Activated naive CD4-positive, alpha-beta T cell treated with anti-CD3 and anti-CD28 coated beads, Interleukin-2, amount 50 U/mL, for 24 hours (primary cell): ENCODE measurements at regions not wholly inside any gene's neighbourhood (a gene's known extent, or its start where the extent isn't known, plus 50 kb on each side); places are given as distances from the start of the nearest gene placed in this dataset.
"Not testable (repeated sequence)": the region's sequence is repeated elsewhere in the genome, so short reads cannot be mapped to it uniquely, and the experiment has no call there.

Source experiments
- H3K27ac Mint-ChIP-seq: one replicate; pipeline ENCODE4 v1.8.0; 2021; ENCODE audit warnings: mild to moderate bottlenecking, mixed read lengths
- H3K27me3 Mint-ChIP-seq: one replicate; pipeline ENCODE4 v1.8.0; 2021; ENCODE audit warnings: mixed read lengths
- H3K36me3 Mint-ChIP-seq: one replicate; pipeline ENCODE4 v1.8.0; 2021; ENCODE audit warnings: mixed read lengths
- H3K4me1 Mint-ChIP-seq: one replicate; pipeline ENCODE4 v1.8.0; 2021; ENCODE audit warnings: mixed read lengths
- H3K4me3 Mint-ChIP-seq: one replicate; pipeline ENCODE4 v1.8.0; 2021; ENCODE audit warnings: mild to moderate bottlenecking, mixed read lengths
- H3K9me3 Mint-ChIP-seq: one replicate; pipeline ENCODE4 v1.8.0; 2021; ENCODE audit warnings: mixed read lengths

- not testable (repeated sequence) for H3K4me1 Mint-ChIP-seq, H3K27me3 Mint-ChIP-seq, H3K27ac Mint-ChIP-seq, H3K36me3 Mint-ChIP-seq, H3K4me3 Mint-ChIP-seq, H3K9me3 Mint-ChIP-seq
These were observed 103.3 kb upstream of the LYPLAL1 start for GRCh38 chr1:219070395-219070794.

- Mint-ChIP-seq H3K36me3 (no peaks in the 10 kb centered on the region), H3K27me3 (no peaks in the 10 kb centered on the region), H3K27ac (no peak overlapping the region), H3K4me3 (no peak overlapping the region), H3K9me3 (peaks cover 4% of the 10 kb centered on the region), H3K4me1 (no peaks in the 10 kb centered on the region)
These were observed 102.5 kb upstream of the LYPLAL1 start for GRCh38 chr1:219071209-219071608.

- no peak overlapping the region for H3K4me3 Mint-ChIP-seq
- no peak overlapping the region for H3K27ac Mint-ChIP-seq
- no peaks in the 10 kb centered on the region for H3K36me3 Mint-ChIP-seq
- H3K27me3 Mint-ChIP-seq, result no peaks in the 10 kb centered on the region
- H3K4me1 Mint-ChIP-seq, result no peaks in the 10 kb centered on the region
- peaks cover 4% of the 10 kb centered on the region for H3K9me3 Mint-ChIP-seq
These were observed 101.3 kb upstream of the LYPLAL1 start for GRCh38 chr1:219072329-219072728.

- no peak overlapping the region for H3K4me3 Mint-ChIP-seq
- no peaks in the 10 kb centered on the region for H3K27me3 Mint-ChIP-seq
- H3K9me3 Mint-ChIP-seq, result peaks cover 4% of the 10 kb centered on the region
- no peaks in the 10 kb centered on the region for H3K4me1 Mint-ChIP-seq
- no peak overlapping the region for H3K27ac Mint-ChIP-seq
- H3K36me3 Mint-ChIP-seq, result no peaks in the 10 kb centered on the region
These were observed 99.5 kb upstream of the LYPLAL1 start for GRCh38 chr1:219074084-219074728.

GRCh38 chr1:219075121-219075879, 98.4 kb upstream of the LYPLAL1 start:
- Mint-ChIP-seq H3K36me3 (no peaks in the 10 kb centered on the region), H3K4me3 (no peak overlapping the region), H3K4me1 (no peaks in the 10 kb centered on the region), H3K27me3 (no peaks in the 10 kb centered on the region), H3K27ac (no peak overlapping the region), H3K9me3 (peaks cover 4% of the 10 kb centered on the region)

- no peaks in the 10 kb centered on the region for H3K4me1 Mint-ChIP-seq
- H3K27ac Mint-ChIP-seq, result no peak overlapping the region
- no peaks in the 10 kb centered on the region for H3K27me3 Mint-ChIP-seq
- H3K9me3 Mint-ChIP-seq, result peaks cover 4% of the 10 kb centered on the region
- no peak overlapping the region for H3K4me3 Mint-ChIP-seq
- H3K36me3 Mint-ChIP-seq, result no peaks in the 10 kb centered on the region
These were observed 97.2 kb upstream of the LYPLAL1 start for GRCh38 chr1:219076326-219076937.

- H3K4me3 Mint-ChIP-seq, H3K36me3 Mint-ChIP-seq, H3K27me3 Mint-ChIP-seq, H3K4me1 Mint-ChIP-seq, H3K9me3 Mint-ChIP-seq, H3K27ac Mint-ChIP-seq: not testable (repeated sequence)
These were observed 95.9 kb upstream of the LYPLAL1 start for GRCh38 chr1:219077767-219078166.

- H3K4me1 Mint-ChIP-seq, result no peaks in the 10 kb centered on the region
- no peak overlapping the region for H3K4me3 Mint-ChIP-seq
- H3K27ac Mint-ChIP-seq, result no peak overlapping the region
- no peaks in the 10 kb centered on the region for H3K36me3 Mint-ChIP-seq
- H3K9me3 Mint-ChIP-seq, result no peaks in the 10 kb centered on the region
- H3K27me3 Mint-ChIP-seq, result peaks cover 1% of the 10 kb centered on the region
These were observed 91.4 kb upstream of the LYPLAL1 start for GRCh38 chr1:219081943-219082925.

GRCh38 chr1:219083631-219084030, 90.0 kb upstream of the LYPLAL1 start:
- Mint-ChIP-seq H3K9me3 (no peaks in the 10 kb centered on the region), H3K27ac (no peak overlapping the region), H3K36me3 (no peaks in the 10 kb centered on the region), H3K4me3 (no peak overlapping the region), H3K4me1 (no peaks in the 10 kb centered on the region), H3K27me3 (peaks cover 1% of the 10 kb centered on the region)

GRCh38 chr1:219085082-219085481, 88.6 kb upstream of the LYPLAL1 start:
- Mint-ChIP-seq H3K4me3 (no peak overlapping the region), H3K27ac (no peak overlapping the region), H3K27me3 (peaks cover 1% of the 10 kb centered on the region), H3K36me3 (no peaks in the 10 kb centered on the region), H3K9me3 (peaks cover 2% of the 10 kb centered on the region), H3K4me1 (no peaks in the 10 kb centered on the region)

GRCh38 chr1:219085988-219086387, 87.7 kb upstream of the LYPLAL1 start:
- H3K9me3 Mint-ChIP-seq, result peaks cover 6% of the 10 kb centered on the region
- no peak overlapping the region for H3K27ac Mint-ChIP-seq
- no peaks in the 10 kb centered on the region for H3K4me1 Mint-ChIP-seq
- no peak overlapping the region for H3K4me3 Mint-ChIP-seq
- H3K27me3 Mint-ChIP-seq, result peaks cover 3% of the 10 kb centered on the region
- no peaks in the 10 kb centered on the region for H3K36me3 Mint-ChIP-seq

- no peak overlapping the region for H3K4me3 Mint-ChIP-seq
- H3K36me3 Mint-ChIP-seq, result no peaks in the 10 kb centered on the region
- peaks cover 3% of the 10 kb centered on the region for H3K27me3 Mint-ChIP-seq
- no peaks in the 10 kb centered on the region for H3K4me1 Mint-ChIP-seq
- peaks cover 6% of the 10 kb centered on the region for H3K9me3 Mint-ChIP-seq
- H3K27ac Mint-ChIP-seq, result no peak overlapping the region
These were observed 86.7 kb upstream of the LYPLAL1 start for GRCh38 chr1:219086956-219087469.

- peaks cover 3% of the 10 kb centered on the region for H3K27me3 Mint-ChIP-seq
- peaks cover 6% of the 10 kb centered on the region for H3K9me3 Mint-ChIP-seq
- no peak overlapping the region for H3K4me3 Mint-ChIP-seq
- H3K36me3 Mint-ChIP-seq, result no peaks in the 10 kb centered on the region
- no peaks in the 10 kb centered on the region for H3K4me1 Mint-ChIP-seq
- H3K27ac Mint-ChIP-seq, result no peak overlapping the region
These were observed 84.7 kb upstream of the LYPLAL1 start for GRCh38 chr1:219088778-219089557.

GRCh38 chr1:219090607-219091006, 83.1 kb upstream of the LYPLAL1 start:
- peaks cover 6% of the 10 kb centered on the region for H3K9me3 Mint-ChIP-seq
- H3K27ac Mint-ChIP-seq, result no peak overlapping the region
- no peaks in the 10 kb centered on the region for H3K4me1 Mint-ChIP-seq
- peaks cover 3% of the 10 kb centered on the region for H3K27me3 Mint-ChIP-seq
- H3K4me3 Mint-ChIP-seq, result no peak overlapping the region
- no peaks in the 10 kb centered on the region for H3K36me3 Mint-ChIP-seq

GRCh38 chr1:219092206-219092605, 81.5 kb upstream of the LYPLAL1 start:
- Mint-ChIP-seq H3K4me3 (no peak overlapping the region), H3K9me3 (peaks cover 6% of the 10 kb centered on the region), H3K36me3 (no peaks in the 10 kb centered on the region), H3K27ac (no peak overlapping the region), H3K4me1 (no peaks in the 10 kb centered on the region), H3K27me3 (peaks cover 2% of the 10 kb centered on the region)
